CD4-positive, alpha-beta T cell treated with Interleukin-10 for 1 hour (primary cell): ENCODE measurements at regions not wholly inside any gene's neighbourhood (a gene's known extent, or its start where the extent isn't known, plus 50 kb on each side); places are given as distances from the start of the nearest gene placed in this dataset.
"Not testable (repeated sequence)": the region's sequence is repeated elsewhere in the genome, so short reads cannot be mapped to it uniquely, and the experiment has no call there.

Source experiments
- DNase-seq: peaks from one replicate; pipeline ENCODE4 v3.0.0-alpha.2; 2020

- no peak for DNase-seq
These were observed 160.0 kb upstream of the PRICKLE2 start for GRCh38 chr3:64385277-64385676.

GRCh38 chr3:64384561-64384960, 159.3 kb upstream of the PRICKLE2 start:
- no peak for DNase-seq

DNA sequence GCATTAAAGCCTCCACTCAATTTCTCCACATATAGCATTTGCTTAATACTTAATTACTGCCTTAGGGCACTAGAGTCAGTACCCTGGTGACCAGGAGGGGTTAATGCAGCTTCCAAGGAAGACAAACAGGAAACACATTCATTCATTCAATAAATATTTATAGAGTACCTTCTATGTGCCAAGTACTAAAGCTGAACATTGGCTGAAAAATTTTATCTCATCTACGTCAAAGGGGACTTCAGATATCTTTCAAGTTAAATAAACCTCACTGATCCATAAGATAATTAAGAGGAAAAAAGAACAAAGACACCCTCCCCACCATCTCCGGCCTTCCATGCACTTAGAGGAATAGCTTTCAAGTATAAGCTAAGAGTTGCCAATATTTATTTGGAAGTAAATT, 156.9 kb upstream of the PRICKLE2 start:
- DNase-seq = no peak

GRCh38 chr3:64381367-64381766, 156.1 kb upstream of the PRICKLE2 start:
- no peak for DNase-seq

DNA sequence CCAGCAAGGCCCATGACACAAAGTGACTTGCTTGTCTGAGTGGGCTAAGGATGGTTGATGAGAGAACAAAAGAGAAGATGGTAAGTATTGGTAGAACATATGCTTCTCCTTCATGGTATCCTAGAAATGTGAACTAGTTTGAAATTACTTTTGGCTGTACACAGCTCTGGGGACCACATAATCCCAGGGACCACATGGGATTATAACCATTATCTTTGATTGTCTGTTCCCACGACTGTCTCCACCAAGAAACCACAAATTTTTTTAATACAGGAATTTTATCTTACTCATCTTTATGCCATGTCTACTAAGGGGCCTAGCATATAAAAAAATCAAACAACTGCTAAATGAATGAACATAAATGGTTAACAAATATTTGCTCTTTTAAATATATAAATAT, 155.3 kb upstream of the PRICKLE2 start:
- no peak for DNase-seq

GRCh38 chr3:64379221-64379620, 154.0 kb upstream of the PRICKLE2 start:
- no peak for DNase-seq

DNA sequence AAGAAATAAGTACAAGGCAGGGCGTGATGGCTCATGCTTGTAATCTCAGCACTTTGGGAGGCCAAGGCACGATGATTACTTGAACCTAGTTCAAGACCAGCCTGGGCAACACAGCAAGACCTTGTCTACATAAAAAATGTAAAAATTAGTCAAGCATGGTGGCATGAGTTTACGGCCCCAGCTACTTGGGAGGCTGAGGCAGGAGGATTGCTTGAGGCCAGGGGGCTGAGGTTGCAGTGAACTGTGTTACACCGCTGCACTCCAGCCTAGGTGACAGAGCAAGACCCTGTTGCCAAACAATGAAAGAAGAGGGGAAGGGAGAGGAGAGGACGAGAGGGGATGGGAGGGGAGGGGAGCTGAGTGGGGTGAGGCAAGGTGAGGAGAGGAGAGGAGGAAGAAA, 152.7 kb upstream of the PRICKLE2 start:
- DNase-seq = no peak

DNA sequence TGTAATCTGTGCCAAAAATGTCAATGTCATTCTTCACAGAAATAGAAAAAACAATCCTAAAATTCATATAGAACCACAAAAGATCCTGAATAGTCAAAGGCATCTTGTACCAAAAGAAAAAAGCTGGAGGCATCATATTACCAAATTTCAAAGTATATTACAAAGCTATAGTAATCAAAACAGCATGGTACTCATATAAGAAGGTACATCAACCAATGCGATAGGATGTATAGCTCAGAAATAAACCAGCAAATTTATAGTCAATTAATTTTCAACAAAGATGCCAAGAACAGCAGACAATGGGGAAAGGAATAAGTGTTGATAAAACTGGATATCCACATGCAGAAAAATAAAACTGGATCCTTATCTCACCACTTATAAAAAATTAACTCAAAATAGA, 150.5 kb upstream of the PRICKLE2 start:
- no peak for DNase-seq

- no peak for DNase-seq
These were observed 144.1 kb upstream of the PRICKLE2 start for GRCh38 chr3:64369390-64369789.

DNA sequence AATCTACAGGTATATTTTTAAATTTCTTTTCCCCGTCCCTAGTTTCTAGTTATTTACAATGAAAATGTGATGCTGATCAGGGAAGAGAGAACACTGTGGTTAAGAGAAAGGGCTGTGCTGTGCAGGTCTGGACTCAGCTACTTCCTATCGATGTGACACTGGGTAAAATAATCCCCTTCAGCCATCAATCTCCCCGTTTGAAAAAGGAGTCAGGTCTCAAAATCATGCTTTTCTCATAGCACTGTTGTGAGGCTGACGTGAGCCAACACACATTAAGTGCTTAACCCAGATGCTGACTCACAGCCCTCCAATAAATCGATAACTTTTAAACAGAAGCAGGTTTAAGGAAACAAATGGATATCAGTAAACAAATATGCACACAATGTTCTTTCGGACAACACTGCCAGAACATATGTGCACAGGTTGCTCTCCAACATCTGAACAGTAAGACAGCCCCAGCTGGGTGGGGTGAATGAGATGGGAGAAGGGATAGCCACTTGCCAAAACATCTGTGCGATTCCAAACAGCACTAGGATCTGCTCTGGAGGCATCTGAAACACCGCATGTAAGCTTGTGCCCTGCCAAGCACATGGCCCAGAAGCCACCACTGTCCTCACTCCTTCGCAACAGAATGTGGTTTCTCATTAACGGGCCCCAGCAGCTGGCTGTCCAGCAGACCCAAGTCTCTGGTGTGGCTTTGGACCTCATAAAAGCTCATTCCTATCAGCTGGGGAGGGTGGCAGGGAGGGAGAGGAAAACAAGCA, 143.2 kb upstream of the PRICKLE2 start:
- no peak for DNase-seq

GRCh38 chr3:64365877-64366276, 140.6 kb upstream of the PRICKLE2 start:
- no peak for DNase-seq

DNA sequence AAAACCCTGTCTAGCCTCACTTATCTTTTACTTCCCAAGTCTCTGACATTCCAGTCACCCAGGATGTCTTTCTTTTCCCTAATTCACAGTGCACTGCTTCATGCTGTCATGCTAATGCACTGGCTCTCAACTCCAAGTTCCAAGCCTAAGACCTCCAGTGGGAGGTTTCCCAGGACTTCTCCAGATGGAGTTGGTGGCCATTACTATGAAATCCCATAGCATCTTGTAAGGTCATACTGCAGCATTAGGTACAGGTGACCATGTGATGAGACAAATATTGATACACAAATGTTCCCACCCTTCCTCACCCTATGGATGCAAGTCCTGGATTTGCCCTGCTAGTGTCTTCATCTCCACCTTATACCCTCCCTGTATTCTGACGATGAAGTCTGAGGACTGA, 138.6 kb upstream of the PRICKLE2 start:
- no peak for DNase-seq

DNA sequence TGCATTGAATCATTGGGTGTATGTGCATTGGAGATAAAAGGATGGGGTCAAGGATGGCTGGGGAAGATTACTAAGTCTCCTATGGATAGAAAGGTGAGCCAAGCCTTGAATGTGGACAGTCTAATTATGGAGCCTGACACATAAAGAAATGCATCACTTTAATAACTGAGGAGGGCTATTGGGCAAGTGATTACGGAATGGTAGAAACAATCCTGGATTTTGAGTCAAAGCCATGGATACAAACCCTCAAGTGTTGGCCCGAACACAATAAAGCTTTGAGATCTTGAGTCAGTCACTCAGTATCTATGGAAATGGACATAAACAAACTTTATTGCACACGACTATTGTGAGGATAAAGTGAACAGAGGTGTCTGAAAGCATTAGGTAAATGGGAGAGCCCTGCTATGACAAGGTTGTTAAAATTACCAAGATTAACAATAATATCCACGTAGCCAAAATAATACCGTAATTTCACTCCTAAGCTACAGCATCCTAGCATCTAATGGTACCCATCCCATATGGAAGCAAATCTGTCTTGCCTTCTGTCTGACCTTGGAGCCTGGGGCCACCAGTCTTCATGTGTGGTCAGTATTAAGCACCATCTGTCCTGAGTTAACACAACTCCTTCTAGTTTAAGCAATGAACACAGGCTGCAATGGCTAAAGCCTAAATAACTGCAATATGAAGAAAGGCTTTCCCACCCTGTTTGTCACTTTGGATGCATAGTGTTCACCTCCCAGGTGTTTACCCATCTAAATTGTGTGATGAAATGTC, 136.9 kb upstream of the PRICKLE2 start:
- no peak for DNase-seq

DNA sequence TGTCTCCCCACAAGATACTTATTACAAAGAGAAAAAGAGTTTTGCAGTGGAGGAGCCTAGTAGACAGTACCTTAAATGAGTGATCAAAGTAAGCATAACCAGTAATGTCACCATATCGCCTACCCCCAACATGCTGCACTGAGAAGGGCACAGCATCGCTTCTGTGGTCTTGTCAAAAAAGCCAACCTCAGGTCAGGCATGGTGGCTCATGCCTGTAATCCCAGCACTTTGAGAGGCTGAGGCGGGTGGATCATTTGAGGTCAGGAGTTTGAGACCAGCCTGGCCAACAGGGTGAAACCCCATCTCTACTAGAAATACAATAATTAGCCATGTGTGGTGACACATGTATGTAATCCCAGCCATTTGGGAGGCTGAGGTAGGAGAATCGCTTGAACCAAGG, 135.8 kb upstream of the PRICKLE2 start:
- DNase-seq = not testable (repeated sequence)

GRCh38 chr3:64360280-64360679, 135.0 kb upstream of the PRICKLE2 start:
- DNase-seq = no peak

- no peak for DNase-seq
These were observed 134.5 kb upstream of the PRICKLE2 start for GRCh38 chr3:64359735-64360134.

- no peak for DNase-seq
These were observed 133.6 kb upstream of the PRICKLE2 start for GRCh38 chr3:64358853-64359252.

- DNase-seq = no peak
These were observed 132.9 kb upstream of the PRICKLE2 start for GRCh38 chr3:64358176-64358575.

DNA sequence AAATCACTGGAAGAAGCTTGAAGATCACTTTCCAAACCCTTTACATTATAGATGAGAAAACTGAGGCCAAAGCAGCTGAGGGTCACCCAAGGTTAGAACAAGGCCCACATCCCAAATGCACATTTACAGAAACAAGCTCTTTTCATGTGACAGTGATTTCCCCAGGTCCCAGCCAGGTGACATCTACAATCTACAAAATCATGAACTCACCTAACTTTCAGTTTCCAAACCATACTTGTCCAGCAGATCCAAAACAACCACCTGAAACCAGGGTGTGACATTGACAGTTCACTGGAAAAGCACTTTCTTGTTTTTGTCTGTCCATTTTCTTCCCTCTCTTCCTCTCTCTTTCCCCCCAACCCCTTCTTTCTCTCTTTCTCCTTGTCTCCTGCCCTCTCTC, 132.2 kb upstream of the PRICKLE2 start:
- DNase-seq = no peak

- no peak for DNase-seq
These were observed 130.1 kb upstream of the PRICKLE2 start for GRCh38 chr3:64355401-64355807.

GRCh38 chr3:64354956-64355355, 129.7 kb upstream of the PRICKLE2 start:
- no peak for DNase-seq

DNA sequence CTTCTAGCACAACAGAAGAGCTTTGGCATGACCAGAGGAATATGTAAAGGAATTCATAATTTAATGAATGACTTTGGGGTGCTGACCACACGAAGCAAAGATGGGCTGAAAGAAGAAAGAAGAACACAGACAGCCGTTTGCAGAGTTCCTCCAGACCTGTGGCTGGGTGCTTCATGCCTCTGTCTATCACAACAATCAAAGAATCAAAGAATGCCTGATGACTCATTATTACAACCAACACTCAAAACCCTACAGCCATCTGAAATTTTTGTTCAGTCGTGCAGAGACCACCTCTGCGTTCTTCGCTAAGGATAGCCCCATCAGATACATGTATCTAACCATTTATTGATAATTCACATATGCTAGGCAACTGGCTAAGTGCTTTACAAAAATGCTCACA, 129.0 kb upstream of the PRICKLE2 start:
- DNase-seq = no peak

DNA sequence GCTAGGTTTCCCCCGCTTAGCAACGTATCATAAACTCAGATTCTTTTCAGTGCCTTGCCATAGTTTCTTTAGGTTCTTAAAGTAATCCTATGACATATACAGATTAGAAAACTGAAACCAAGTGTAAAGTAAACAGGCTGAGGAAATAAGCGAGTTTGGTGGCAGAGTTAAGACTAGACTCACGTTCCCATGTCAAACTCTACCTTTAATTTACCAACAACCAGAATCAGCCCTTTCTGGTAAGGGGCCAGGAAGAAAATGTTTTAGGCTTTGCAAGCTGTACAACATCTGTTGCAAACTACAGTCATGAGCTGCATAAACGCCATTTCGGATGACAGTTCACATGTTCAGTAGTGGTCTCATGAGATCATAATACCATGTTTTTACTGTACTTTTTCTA, 128.0 kb upstream of the PRICKLE2 start:
- DNase-seq = no peak

- DNase-seq = no peak
These were observed 127.3 kb upstream of the PRICKLE2 start for GRCh38 chr3:64352639-64352992.
